Astrocyte of the spinal cord (primary cell): ENCODE measurements at regions not wholly inside any gene's neighbourhood (a gene's known extent, or its start where the extent isn't known, plus 50 kb on each side); places are given as distances from the start of the nearest gene placed in this dataset.
A peak's percentile ranks its signal among the peaks of the same experiment; 100 is the strongest.

Experiments used
- DNase-seq: peaks from one replicate; pipeline ENCODE4 v3.0.0; 2011; ENCODE audit warnings: low read depth, low spot score
- H3K4me3 ChIP-seq: 2 replicates; pipeline ENCODE4 v1.5.1; 2011; ENCODE audit warnings: low read depth, mild to moderate bottlenecking, low read length, moderate library complexity
- CTCF ChIP-seq: IDR thresholded peaks from 2 replicates; pipeline ENCODE4 v1.5.1; 2012; ENCODE audit warnings: low read depth, mild to moderate bottlenecking, low read length, inconsistent platforms
- in situ Hi-C: cut with HindIII; loops from 2 replicates; pipeline ENCODE4 v1.10.0; 2017; ENCODE audit warnings: low sequenced_read_pairs

GRCh38 chr12:126518596-126519200 is 1453.5 kb downstream of the AACS start:
- peak; percentile 61 for DNase-seq
- TF ChIP-seq CTCF, result no peak
- in situ Hi-C loops, result no loop called here
- H3K4me3 ChIP-seq, result no peak overlapping the region

GRCh38 chr12:126519833-126520232 is 1454.6 kb downstream of the AACS start:
- no peak for TF ChIP-seq CTCF
- no peak overlapping the region for H3K4me3 ChIP-seq
- in situ Hi-C loops, result no loop called here
- DNase-seq, result no peak

- H3K4me3 ChIP-seq, result no peak overlapping the region
- in situ Hi-C loops, result no loop called here
- TF ChIP-seq CTCF, result no peak
- no peak for DNase-seq
Measured at GRCh38 chr12:126523891-126524290, 1458.7 kb downstream of the AACS start.

- in situ Hi-C loops, result no loop called here
- no peak for DNase-seq
- TF ChIP-seq CTCF, result no peak
- H3K4me3 ChIP-seq, result no peak overlapping the region
Measured at GRCh38 chr12:126534495-126534894, 1469.3 kb downstream of the AACS start.

GRCh38 chr12:126534942-126535341 is 1469.7 kb downstream of the AACS start:
- no peak for DNase-seq
- in situ Hi-C loops, result no loop called here
- H3K4me3 ChIP-seq, result no peak overlapping the region
- no peak for TF ChIP-seq CTCF

- TF ChIP-seq CTCF, result no peak
- in situ Hi-C loops, result no loop called here
- no peak overlapping the region for H3K4me3 ChIP-seq
- peak; percentile 11 for DNase-seq
Measured at GRCh38 chr12:126535971-126536370, 1470.7 kb downstream of the AACS start.
